ENCODE measurements at regions not wholly inside any gene's neighbourhood (a gene's known extent, or its start where the extent isn't known, plus 50 kb on each side); places are given as distances from the start of the nearest gene placed in this dataset.
"Not testable (repeated sequence)": the region's sequence is repeated elsewhere in the genome, so short reads cannot be mapped to it uniquely, and the experiment has no call there.

DNA sequence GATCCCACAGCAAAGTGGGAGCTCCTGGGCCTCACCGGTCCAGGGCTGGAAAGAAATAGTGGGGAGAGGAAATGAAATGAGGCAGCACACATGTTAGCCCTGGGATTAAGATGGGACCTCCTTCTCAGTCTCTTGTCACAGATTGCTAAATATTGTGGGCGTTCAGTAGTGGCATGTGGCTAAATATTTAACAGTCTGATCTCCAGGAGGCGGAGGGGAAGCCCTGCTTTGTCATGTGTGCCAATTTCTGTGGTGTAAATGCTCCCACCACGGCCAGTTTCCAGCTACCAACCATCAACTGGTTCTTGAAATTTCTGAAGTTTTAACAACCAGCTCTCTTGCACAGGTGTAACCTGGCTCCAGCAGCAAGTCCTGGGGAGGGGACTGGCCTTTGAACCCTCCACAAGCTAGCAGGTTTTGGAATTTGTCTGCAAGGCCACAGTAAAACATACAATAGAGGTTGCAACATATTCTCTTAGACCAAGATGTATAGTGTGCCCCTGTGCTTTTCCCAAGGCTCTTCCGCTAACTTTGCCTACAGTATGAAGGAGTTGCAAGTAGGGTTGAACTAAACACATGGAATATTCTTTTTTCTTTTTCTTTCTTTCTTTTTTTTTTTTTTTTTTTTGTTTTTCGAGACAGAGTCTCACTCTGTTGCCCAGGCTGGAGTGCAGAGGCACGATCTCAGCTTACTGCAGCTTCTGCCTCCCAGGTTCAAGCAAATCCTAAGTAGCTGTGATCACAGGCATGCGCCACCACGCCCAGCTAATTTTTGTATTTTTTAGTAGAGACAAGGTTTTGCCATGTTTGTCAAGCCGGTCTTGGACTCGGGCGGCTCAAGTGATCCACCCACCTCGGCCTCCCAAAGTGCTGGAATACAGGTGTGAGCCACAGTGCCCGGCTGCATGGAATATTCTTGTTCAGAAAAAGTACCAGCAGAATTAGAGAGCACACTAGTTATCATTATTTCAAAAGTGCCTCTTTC is 103.1 kb upstream of the PCBD1 start:
- DNase-seq: no peak

DNA sequence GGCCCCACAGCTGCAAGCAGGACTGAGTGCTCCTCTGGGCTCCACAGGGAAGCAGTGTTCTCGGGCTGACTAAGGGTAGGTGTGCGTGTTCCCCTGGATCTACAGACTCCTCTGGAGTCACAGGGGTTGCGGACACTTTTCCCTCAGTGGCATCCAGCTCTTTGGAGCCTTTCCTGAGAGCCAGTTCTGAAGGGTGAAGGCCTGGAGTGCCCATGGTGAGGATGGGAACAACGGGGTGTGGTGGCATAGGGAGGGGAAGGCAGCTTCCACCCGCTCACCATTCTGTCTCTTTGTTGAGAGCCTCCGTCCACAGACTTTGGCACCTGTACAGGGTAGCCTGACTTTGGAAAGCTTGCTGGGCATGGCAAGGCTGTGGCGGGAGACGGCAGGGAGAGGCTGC is 104.1 kb upstream of the PCBD1 start:
- no peak for DNase-seq

DNA sequence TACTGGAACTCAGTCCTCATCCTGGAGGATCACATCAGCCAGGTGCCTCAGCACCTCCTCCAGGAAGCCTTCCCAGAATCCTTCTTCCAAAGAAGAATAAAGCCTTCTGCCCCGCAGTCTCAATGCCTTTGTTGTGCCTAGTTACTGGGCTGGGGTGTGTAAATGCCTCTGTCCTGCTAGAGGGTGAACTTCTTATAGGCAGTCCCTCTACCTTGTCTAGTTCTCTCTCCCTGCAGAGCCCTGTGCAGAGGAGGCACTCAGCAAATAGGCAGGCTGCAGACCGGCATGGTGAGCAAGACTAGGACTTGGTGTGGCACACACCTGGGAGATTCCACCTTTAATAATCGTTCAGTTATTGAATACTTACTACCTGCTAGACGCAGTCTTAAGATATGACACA is 104.7 kb upstream of the PCBD1 start:
- DNase-seq: no peak

DNA sequence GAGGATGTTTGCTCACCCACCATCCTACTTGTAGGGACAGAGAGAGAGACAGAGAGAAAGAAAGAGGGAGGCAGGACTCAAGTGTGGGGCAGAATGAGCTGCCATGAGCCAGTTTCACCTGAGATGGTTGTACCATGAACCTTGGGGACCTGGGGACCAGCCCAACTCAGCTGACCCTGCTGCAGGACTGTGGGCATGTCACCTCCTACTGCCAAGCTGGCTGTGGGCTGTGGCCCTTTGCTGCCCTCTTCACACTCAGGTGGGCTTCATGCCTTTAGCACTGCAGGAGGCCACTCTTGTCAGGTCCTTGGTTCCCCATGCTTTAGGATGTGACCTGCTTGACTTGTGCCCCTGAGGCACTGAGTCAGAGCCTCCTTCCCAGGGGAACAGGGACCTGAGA is 108.2 kb upstream of the PCBD1 start:
- no peak for DNase-seq

DNA sequence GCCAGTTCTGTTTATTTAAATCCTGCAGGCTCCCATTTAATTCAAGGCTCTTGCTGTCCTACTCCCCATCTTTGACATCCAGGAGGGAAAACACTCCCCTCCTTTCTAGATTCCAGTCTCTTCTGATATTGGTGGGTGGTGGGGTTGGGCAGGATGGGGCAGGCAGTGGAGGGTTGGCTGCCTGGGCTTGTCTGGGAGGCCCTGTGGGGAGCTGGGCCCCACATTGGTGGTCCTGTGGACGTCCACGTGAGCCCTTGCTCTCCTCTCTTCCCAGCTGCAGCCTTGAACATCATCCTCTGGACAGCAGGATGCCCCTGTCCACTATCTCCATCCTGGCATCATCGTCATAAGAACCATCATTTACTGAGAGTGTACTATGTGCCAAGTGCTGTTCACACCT is 108.9 kb upstream of the PCBD1 start:
- DNase-seq: no peak

DNA sequence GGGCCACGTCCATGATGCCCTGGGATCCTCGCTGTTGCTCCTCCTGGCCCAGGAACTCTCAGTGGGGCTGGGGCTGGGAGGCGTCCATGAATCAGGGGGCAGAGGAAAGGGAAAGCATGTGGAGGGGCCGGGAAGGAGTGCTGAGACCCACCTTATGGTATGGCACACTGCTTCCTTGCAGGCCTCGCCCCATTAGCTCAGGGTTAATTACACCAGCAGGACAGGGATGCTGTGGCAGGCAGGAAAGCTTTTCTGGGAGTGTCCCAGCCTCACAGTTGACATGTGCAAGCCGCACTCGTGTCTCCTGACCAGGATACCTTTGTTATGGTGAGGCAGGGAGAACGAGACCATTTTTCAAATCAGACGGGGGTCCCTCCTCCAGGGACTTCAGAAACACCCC is 109.7 kb upstream of the PCBD1 start:
- no peak for DNase-seq

DNA sequence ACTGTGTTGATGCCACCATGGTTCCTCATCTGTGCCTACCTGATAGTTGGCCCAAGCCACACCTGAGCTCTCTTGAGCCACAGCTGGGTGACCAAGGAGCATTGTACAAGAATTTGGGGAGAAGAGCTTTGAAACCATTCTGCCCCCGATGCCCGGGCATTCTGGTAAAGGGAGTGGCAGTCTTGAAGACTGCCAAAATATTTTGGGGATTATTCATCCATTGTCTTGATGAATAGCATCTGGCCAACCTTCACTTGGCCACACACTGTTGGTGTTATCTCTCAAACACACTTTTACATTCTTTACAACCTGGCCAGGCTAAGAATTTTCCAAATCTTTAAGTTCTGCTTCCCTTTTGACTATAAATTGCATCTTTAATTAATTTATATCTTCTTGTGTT is 113.1 kb upstream of the PCBD1 start:
- DNase-seq: no peak

DNA sequence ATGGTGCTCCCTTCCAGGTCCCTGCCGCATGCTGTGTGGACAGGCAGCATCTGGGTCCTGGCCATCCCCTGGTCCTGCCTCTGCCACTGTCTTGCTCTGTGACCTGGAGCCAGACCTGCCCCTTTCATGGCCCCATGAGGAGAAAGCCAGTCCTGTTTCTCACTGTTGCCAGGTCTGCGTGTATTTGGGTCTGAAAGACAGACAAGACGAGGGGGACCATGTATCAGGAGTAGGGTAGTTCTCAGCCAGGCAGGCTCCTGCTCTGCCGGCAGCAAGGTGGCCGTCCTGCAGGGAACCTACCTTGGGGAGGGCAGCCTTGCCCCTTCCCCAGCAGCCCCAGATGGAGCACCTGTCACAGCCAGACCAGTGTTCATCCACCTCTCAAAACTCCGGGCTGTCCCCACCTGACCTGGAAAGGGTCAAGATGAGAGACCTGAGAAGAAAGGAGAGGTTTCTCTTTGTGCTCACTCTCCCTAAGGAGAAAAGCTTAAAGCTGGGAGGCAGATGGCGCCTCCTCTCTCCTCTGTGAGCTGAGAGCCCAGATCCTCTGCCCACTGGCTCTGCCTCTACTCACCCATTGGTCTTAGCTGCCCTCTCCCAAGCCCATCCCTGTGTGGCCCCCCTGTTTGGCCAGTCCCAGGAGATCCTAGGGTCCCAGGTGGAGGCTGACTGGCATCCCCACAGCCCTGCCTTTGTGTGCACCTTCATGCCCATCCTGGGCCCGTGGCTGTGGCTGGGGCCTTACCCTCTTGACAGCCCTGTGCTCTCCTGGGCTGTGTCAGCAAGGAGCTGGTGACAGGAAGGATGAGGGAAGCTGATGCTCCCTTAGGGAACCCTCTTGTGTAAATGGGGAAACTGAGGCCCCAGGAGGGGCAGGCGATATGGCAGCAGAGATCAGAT is 116.1 kb upstream of the PCBD1 start:
- DNase-seq: no peak

DNA sequence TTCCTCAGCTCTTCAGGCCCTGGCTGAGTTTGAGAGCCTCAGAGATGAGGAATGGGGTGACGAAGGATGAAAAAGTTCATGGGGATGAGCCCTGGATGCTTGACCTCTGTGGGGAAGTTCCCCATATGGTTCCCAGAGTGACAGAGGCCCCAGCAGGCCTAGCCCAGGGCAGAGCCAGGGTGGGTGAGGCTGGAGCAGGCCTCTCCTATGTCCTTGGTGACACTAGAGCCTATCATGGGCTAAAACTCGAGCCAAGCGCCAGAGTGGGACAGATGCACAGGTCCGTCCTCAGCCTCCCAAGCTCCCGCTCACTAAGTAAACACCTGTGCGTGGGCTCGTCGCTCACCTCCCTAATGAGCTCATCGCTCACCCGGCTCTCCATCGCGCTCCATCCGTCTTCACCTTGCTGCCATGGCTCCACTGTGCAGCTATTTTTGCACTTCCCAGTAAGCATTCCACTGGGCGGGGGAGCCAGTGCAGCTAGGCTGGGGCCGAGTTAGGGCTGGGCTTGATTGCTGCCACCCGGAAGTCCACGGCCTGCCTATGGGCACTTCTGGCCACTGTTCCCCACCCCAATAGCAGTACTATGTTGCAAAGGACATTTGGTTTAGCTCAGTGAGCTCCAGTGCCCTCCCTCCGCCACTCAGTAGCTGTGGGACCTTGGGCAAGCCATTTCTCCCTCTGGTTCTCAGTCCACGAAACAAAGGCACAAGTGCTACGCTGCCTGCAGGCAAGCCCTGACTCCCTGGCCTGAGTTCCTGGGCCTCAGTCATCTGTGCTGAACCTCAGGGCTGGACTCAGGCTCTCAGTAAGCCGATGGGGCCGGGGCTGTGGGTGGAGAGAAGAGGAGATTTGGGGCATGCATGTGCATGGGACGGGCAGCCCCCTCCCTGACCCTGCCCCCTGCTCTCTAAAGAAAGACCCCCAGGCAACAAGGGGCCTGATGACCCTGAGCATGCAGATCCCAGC is 117.3 kb upstream of the PCBD1 start:
- DNase-seq: no peak

DNA sequence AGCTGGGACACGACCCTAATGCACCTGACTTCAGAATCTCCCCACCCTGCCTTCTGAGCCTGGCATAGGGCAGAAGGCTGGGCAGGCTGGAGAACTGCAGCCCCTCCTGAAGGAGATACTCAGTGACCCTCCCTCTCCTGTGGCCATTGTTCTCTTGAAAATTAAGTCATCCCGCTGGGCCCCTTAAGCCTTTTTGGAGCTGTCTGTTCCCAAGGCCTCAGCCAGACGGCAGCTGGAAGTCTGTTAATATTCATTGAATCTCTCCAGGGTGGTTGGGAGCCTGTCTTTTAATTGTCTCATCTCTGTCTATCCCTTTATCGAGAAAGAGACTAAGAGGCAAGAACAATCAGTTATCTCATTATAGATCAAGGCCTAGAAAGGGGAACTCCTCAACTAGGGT is 118.1 kb upstream of the PCBD1 start:
- DNase-seq: no peak

DNA sequence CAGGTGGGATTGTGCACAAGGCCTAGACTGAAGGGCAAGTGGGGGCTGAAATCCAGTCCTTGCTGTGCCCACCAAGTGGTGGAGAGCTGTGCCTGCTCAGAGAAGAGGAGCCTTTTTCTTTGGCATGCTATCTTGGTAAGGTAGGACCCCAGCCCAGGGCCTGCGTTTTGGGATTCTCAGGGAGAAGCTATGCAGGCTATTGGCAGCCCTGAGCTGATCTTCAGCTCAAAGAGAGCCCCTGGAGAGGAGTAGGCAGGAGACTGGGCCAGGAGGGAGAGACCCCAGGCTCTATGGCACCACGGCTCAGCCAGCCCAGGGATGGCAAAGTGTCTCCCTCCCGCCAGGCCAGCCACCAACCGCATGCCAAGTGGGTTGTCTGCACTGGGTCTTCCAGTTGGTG is 119.2 kb upstream of the PCBD1 start:
- no peak for DNase-seq

DNA sequence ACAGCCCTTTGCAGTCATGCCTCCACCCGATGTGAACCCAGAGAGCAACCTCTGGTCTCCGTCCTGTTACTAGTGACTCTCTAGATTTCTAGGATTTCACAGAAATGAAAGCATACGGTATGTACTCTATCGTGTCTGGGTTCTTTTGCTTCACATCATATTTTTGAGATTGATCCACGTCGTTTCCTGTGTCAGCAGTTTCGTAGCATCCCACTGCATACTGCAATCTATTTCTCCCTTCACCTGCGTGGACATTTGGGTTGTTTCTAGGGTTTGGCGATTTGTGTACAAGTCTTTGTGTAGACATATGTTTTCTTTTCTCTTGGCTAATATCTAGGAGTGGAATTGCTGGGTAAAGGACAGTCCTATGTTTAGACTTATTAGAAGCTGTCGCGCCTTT is 119.8 kb upstream of the PCBD1 start:
- DNase-seq: no peak

DNA sequence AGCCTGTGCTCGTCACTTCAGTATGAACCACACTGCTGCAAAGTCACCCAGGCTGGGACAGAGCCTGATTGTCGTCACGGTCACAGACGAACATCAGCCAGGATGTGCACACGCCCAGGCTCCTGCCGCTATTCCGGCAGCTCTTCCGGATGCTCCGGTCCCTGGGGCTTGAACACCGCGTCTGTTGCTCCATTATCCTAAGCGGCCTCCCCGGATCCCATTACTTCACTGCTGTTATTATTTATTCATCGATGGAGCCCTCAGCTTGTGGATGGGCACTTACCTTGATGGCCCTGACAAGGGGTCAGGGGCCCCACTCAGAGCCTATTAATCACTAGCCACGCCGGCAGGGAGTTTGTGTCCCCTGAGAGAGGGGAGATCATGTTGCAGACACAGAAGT is 120.8 kb upstream of the PCBD1 start:
- no peak for DNase-seq

DNA sequence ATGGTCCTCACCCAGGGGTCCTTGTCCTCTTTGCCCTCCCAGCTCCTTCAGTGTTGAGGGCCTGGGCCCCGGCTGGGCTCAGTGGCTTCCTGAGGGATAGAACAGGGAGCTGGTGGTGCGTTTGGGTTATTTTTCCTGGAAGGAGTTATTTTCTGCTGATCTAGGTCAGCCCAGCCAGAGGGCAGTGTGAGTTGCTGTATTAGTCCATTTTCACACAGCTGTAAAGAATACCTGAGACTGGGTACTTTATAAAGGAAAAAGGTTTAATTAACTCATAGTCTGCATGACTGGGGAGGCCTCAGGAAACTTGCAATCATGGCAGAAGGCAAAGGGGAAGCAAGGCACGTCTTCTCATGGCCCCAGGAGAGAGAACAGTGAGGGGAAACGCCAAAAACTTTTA is 122.4 kb upstream of the PCBD1 start:
- no peak for DNase-seq

DNA sequence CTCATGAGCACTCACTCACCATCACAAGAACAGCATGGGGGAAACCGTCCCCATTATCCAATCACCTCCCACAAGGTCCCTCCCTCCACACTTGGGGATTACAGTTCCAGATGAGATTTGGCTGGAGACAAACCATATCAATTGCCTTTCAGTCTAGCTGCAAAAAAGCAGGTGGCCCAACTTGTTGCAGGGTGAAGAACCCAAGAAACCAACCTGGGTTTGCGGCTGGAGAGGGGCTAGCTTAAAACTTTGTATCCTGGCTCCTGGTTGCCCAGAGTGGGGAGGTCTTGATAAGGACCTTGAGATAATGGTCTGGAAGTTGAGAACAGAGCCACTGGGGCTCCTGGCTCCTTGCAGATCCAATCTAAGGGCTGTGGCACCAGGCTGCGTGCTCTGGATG is 122.8 kb upstream of the PCBD1 start:
- no peak for DNase-seq

DNA sequence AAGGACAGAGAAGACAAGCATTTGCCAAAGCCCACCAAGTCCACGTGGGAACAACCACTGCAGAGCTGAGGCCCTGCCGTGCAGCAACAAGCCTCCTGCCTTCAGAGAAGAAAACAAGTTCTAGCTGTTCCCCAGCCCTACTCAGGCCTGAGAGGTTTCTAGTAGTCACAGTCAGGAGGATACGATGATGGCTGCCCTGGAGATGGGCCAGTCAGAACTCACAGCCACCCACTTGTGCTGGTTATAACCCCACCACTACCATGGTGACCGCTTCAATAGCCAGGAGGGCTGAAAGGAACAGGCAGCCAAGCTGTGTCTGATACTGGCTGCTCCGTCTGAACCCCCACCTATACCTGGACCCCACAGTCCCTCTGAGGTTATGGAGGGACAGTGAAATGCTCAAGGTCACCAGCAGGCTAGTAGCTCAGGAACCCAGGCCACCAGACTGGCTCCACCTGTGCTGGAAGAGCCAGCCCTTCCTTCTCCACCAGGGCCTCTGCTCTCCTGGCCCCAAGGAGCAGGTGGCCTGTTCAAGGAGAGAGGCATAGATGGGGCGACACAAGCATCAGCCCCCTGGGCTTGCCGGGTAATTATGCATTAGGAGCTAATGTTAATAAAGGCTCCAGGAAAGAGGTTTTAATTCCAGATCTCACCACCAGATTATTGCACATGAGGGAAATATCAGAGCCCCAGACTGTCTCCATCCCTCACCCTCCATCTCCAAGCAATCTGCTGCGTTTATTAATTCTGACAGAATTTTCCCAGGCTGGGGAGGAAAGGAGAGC is 125.8 kb upstream of the PCBD1 start:
- no peak for DNase-seq

DNA sequence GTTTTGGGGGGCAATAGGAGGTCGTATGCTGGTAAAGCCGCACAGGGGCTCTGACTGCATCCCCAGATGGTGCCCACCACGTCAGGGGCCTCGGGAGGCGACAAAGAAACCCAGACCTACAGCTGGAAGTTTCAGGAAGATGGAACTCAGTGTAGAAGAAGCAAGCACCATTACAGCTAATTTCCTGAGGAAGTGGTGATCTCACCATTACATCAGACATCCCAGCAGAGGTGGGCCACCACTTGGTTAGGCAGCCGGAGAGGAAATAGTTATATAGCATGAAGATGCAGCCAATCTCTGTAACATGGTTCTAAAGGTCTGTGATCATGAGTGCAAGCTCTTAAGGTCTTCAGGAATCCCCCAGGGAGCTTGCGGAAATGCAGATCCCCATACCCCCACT is 127.3 kb upstream of the PCBD1 start:
- DNase-seq: no peak

DNA sequence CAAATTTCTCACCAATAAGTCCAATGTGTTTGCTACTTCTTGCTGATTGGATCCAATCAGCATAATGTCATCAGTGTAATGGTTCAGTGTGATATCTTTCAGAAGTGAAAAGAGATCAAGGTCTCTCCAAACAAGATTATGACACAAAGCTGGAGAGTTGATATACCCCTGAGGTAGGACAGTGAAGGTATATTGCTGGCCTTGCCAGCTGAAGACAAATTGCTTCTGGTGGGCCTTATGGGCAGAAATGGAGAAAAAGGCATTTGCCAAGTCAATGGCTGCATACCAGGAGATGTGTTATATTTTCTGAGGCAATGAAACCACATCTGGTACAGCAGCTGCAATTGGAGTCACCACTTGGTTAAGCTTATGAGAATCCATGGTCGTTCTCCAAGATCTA is 131.7 kb upstream of the PCBD1 start:
- DNase-seq: not testable (repeated sequence)

DNA sequence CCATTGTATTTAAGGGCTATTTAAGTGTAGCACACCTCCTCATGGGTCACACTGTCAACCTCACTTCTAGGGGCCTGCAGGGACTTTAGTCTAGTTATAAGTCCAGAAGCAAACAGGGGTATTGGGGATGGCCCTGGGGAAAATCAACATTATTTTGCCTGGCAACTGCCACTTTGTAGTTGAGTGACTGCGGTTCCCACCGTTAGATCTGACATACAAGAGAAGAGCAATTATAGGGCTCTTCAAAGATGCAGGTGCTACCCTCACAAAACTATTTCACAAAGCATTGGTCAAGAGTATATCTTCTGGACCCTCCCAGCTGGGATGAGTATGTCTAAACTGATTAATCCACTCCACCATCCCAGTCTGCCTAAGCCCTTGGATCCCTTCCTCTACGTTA is 133.0 kb upstream of the PCBD1 start:
- DNase-seq: no peak

DNA sequence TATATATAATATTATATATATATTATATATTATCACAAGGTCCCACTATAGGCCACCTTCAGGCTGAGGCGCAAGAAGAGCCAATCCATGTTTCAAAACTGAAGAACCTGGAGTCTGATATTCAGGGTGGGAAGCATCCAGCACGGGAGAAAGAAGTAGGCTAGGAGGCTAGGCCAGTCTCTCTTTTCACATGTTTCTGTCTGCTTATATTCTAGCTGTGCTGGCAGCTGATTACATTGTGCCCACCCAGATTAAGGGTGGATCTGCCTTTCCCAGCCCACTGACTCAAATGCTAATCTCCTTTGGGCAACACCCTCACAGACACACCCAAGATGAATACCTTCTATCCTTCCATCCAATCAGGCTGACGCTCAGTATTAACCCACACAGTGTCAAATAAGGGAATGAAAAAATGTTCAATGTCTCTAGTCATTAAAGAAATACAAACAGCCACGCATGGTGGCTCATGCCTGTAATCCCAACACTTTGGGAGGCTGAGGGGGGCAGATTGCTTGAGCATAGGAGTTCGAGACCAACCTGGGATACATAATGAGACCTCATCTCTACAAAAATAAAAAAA is 135.4 kb upstream of the PCBD1 start:
- no peak for DNase-seq

DNA sequence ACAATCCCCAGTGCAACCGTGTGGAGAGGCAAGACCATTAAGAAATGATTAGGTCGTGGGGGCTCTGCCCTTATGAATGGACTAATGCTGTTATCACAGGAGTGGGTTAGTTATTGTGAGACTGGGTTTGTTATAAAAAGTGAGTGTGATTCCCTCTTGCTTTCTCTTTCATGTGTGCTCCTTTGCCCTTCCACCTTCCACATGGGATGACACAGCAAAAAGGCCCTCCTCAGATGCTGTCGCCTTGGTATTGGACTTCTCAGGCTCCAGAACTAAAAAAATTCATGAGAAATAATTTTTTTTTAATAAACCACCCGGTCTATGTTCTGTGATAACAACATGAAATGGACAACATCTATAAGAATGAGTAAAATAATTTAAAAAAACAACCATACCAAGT is 136.1 kb upstream of the PCBD1 start:
- no peak for DNase-seq

DNA sequence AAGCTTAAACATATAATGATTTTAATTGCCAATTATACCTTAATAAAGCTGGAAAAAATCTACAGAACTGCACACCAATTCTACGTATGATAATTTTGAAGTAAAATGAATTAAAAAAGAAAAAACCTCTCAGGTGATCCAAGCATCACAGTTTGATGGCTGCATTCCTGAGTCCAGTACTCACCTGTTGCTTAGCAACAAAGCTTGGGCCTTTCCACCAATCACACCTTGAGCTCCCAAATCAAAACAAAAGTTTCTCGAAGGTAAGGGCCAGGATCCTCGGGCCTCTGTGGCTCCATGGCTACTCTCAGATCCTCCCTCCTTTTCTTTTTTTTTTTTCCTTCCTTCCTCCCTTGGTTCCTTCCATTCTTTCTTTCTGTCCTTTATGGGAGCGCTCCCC is 137.2 kb upstream of the PCBD1 start:
- no peak for DNase-seq

Data from activated T-cell treated with anti-CD3 and anti-CD28 coated beads, Interleukin-2, amount 50 U/mL, for 48 hours (primary cell).